Stimulated activated CD8-positive, alpha-beta memory T cell treated with anti-CD3 and anti-CD28 coated beads, Interleukin-15, amount 100 ng/mL, for 1 hour (primary cell): ENCODE measurements at regions not wholly inside any gene's neighbourhood (a gene's known extent, or its start where the extent isn't known, plus 50 kb on each side); places are given as distances from the start of the nearest gene placed in this dataset.

Experiments
- DNase-seq: peaks from one replicate; pipeline ENCODE4 v3.0.0-alpha.2; 2020; ENCODE audit warnings: low read depth

DNA sequence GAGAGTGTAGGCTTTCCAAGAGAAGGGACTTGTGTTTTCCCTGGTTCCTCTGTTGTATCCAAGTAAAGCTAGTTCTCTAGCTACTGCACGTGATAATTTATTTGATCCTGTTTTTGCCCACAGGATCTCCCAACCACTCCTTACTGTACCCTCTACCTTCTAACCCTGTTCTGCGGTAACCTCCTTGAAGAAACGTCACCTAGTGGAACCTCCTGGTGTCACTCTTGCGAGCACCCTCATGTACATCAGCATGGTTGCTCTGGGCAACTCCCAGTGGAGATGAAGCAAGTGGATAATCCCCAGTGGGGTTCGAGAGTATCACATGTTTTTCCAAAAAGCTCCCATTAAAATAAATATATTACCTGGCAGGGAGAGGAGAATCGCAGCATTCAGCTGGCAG is 108.9 kb upstream of the CLMP start:
- no peak for DNase-seq

GRCh38 chr11:123302751-123303195 is 107.7 kb upstream of the CLMP start:
- no peak for DNase-seq

- DNase-seq = peak; percentile 14
These were observed 106.8 kb upstream of the CLMP start for GRCh38 chr11:123301696-123302400.

GRCh38 chr11:123301013-123301591 is 106.1 kb upstream of the CLMP start:
- DNase-seq = no peak

DNA sequence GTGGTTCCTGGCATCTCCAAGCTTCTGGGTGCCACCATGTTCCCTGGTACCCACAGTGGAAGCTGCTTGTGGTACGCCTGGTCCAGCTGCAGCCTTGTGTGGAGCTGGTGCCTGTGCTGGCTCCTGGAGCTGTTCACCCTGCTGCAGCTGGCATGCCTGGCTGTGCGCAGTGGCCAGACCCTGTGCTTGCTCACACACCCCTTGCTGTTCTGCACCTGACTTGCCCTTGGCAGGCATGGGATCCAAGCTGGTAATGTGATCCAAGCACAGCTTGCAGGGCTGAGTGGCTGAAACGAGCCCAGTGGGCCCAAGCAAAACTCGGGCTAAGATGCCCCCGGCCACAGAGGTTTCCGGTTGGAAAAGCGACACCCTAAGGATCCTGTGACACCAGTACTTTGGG is 104.7 kb upstream of the CLMP start:
- no peak for DNase-seq

- no peak for DNase-seq
These were observed 103.7 kb upstream of the CLMP start for GRCh38 chr11:123298488-123299447.

- no peak for DNase-seq
These were observed 97.6 kb upstream of the CLMP start for GRCh38 chr11:123292647-123293046.

DNA sequence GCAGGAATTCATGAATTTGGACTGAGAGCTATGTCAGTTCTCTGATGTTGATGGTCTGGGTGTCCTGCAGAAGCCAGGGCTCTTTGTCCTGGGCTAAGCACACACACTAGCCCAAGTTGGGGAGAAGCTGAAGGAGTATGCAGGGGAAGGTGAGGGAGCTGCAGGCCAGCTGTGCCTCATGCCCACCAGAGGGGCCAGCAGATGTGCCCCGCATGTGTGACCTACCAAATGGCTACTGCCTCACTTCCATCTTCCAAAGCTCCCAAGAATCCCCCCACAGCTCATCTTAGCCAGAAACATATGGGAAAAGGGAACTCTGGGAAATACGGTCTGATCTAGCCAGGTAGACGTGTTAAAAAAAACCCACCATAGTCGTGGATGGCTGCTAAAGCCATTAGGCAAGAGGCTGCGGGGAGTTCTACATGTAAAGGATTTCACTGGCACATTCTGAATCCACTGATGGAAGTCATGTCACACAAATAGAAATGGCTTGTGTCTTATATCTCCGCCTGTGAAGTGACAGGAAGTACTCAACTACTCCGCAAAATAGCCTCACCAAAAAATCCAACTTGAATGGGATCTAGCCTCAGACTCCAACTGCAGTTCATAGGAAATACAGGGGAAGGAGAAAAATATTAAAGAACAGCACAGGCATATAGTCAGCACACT is 96.3 kb upstream of the CLMP start:
- no peak for DNase-seq

DNA sequence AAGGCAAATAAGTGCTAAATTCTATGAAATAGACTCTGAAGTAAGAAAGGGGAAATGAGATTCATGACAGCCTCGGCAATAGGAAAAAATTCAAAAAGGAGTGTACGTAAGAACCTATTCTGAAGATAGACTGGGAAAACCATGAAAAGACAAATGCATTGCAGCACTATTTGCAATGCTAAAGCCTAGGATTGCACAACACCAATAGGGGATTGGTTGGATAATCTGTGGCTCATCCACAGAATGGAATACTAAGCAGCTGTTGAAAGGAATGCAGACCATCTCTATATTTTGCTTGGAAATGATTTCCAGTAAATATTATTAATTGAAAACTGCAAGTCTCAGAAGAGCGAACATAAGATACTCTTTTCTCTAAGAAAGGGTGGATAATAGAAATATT is 91.7 kb upstream of the CLMP start:
- no peak for DNase-seq

- DNase-seq = no peak
These were observed 91.2 kb upstream of the CLMP start for GRCh38 chr11:123286255-123286654.

- DNase-seq = no peak
These were observed 89.4 kb upstream of the CLMP start for GRCh38 chr11:123284454-123284853.

DNA sequence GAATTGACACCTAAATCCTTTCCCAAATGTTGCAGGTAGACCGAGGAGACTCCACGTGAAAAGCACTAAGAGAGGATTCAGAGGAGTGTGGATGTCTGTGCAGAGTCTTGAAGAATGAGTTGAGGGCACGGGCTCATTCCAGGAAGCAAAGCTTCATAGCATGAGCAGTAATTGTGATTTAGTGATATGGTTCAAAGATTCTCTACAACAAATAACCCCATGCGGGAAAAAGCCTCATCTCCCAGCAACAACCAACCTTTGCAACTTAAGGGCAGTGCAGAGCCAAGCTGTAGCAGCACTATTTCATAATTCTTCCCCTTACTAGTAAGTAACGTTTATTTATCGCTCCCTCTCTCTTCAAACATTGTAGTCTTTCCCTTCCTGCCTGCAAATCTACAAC is 87.5 kb upstream of the CLMP start:
- DNase-seq = no peak

DNA sequence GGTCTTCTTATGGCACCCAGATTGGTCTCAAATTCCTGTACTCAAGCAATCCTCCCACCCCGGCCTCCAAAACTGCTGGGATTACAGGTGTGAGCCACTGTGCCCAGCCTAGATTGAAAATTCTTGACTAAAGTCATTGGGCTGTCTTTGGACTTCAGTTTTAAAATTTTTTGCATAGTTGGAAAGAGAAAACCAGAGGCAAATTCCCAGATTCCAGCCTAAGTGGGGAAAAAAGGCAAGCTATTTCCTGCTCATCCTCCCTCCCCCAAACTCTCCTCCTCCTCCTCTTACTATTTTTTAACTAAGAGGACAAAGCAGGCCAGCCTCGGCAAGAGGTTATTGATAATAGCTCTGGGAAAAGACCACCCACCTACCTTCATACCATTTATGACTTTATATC is 78.6 kb upstream of the CLMP start:
- no peak for DNase-seq

DNA sequence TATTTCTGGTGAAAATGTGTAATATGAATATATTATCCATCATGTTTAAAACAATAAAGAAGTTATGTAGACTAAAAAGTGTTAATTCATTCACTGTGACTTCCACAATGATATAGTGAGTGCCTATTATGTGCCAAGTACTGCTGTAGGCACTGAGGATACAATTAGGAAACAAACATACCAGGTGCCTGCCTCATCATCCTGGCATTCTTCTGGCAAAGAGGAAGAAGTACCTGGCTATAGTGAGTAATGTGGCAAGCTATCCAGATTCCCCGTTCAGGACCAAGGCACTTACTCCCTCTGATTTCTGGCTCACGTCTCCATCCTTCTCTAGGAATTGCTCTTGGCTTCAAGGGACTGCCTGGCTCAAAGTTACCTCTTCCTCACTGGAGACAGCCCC is 77.5 kb upstream of the CLMP start:
- no peak for DNase-seq

- no peak for DNase-seq
These were observed 73.1 kb upstream of the CLMP start for GRCh38 chr11:123268156-123268555.

- DNase-seq = no peak
These were observed 70.9 kb upstream of the CLMP start for GRCh38 chr11:123265951-123266350.

DNA sequence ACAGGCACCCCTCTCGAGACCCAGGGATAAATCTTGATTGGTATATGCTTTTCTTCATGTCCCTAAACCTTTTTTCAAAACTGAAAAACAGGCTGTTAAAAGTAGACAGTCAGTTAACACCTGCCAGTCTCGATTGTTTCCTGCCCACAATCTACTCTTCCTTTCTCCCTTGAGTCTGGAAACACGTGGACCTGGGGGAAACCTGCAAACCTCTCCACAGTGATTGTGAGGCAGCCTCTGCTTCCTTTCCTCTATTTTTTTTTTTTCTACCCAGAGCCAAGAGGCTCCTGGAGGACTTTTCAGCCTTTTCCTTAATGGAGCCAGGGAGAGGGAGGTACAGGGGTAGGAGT is 69.4 kb upstream of the CLMP start:
- DNase-seq = no peak

GRCh38 chr11:123261345-123262106 is 66.5 kb upstream of the CLMP start:
- peak; percentile 23 for DNase-seq

DNA sequence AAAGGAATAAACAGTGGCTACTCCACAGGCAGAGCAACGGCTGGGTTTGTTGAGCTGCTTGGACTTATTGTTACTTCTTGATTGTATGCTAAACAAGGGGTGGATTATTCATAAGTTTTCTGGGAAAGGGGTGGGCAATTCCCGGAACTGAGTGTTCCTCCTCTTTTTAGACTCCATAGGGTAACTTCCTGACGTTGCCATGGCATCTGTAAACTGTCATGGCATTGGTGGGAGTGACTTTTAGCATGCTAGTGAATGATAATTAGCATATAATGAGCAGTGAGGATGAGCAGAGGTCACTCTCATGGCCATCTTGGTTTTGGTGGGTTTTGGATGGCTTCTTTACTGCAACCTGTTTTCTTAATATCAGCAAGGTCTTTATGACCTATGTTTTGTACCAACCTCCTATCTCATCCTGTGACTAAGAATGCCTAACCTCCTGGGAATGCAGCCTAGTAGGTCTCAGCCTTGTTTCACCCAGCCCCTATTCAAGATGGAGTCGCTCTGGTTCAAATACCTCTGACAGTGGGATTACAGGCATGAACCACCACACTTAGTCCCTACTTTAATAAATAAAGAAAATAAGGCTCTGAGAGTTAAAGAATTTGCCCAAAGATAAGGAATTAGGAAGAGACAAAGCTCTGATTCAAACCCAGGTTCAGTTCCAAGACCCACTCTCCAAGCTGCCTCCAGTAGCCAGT is 65.6 kb upstream of the CLMP start:
- DNase-seq = no peak

- no peak for DNase-seq
These were observed 63.8 kb upstream of the CLMP start for GRCh38 chr11:123258877-123259276.

GRCh38 chr11:123257370-123257769 is 62.3 kb upstream of the CLMP start:
- no peak for DNase-seq
